ENCODE measurements at regions not wholly inside any gene's neighbourhood (a gene's known extent, or its start where the extent isn't known, plus 50 kb on each side); places are given as distances from the start of the nearest gene placed in this dataset.

DNA sequence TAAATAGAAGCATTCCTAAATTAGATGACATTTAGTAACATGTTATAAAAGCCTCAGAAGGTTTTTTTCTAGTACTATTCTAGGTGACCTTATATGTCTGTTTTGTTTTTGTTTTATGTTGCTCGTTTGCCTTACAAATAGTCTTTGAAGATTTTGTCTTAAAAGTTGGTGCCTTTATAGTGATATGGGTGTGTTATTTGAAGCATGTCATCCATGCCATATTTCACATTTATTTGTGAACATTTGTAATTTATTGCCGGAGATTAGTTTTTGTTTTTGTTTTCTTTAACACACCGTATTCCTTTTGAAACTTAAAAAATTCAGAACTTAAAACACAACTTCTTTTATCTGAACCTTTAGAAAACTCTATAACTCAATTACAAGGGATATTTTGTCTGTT lies 422.8 kb upstream of the PCDH9 start:
- ATAC-seq: no peak
- DNase-seq: no peak

- no peak for DNase-seq
- no peak for ATAC-seq
These were observed 421.9 kb upstream of the PCDH9 start for GRCh38 chr13:67651908-67652465.

GRCh38 chr13:67650471-67650870 lies 420.3 kb upstream of the PCDH9 start:
- ATAC-seq (no peak), DNase-seq (no peak)

DNA sequence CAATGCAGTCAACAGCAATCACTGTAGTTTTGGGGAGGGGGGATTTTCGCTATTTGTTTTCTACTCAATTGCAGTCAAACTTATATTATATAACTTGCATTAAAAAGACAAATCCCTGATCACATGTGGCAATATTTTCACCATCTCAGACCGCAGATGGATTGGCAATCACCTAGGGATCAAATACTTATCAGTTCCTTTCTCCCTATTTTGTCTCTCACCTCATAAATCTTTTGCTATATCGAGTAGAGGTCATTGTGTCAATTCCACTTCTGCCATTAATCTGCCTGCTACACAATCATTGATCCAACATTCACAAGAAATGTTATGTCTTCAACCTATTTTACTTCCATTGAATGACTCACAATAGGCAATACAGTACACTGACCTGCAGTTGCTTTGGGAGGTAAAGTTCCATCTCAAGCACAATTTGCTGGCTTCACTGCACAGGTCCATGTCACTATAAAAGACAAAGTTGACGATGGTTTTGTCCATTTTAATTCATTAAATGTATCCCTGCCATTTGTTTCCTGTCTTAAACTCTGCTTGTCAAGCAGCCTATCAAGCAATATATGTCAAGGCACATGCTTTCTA lies 415.8 kb upstream of the PCDH9 start:
- DNase-seq (no peak), ATAC-seq (no peak)

DNA sequence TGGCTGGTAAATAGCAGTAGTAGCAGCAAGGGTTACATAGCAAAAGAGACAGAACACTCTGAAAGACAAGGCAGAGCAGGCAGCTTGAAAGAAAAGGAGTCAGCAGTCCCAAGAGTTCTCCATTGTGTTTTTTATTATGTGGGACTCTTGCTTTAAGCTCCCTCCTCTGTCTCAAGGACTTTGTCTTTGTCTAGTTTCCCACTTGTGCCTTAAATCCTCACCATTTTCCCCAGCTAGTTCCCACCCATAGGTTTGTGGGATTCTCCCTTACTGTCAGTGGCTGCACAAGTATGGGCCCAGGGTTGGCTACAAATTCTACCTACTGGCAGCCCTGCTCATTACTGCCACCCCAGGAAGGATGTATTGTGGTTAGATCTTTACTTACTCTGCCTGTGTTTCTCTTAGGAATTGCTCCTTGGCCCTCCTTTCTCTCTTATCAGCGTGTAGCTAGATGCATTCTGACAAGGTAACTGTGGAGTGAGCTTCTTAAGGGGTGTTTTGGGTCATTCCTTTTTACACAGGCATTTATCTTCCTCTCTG lies 413.4 kb upstream of the PCDH9 start:
- no peak for DNase-seq
- ATAC-seq: no peak

DNA sequence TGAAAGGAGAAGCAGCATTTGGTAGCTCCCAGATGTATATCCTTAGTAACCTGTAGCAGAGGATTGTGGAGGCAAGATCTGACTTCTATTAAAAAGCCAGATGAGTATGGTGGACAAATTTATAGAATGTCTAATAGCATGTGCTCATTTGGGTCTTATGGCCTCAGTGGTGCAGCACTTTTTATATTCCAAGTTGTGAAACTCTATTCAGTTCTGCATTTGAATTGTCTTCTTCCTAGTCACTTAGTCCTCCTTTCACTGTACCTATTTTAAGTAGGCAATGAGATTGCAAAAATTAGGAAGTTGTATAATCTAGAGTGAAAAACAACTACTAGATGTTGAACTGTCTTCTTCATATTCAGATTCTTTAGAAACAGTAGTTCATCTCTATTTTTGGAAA lies 412.5 kb upstream of the PCDH9 start:
- DNase-seq: no peak
- no peak for ATAC-seq

DNA sequence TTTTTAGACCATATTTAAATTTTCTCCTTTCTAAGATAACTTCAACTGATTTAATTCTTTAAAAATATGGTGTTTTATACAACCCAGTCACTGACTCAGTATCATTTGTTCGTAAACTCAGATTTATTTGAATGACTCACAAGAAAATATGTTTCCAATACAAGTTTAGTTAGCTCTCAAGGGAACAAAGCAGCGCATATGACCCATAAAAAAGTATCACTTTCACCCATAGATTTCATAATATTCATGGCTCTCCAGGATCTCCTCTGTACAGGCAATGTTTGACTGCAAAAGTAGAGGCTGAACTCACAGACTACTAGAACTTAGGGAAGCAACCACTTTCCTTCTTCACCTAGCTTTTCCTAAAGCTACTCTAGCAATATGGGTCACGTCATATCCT lies 405.6 kb upstream of the PCDH9 start:
- DNase-seq (no peak), ATAC-seq (no peak)

DNA sequence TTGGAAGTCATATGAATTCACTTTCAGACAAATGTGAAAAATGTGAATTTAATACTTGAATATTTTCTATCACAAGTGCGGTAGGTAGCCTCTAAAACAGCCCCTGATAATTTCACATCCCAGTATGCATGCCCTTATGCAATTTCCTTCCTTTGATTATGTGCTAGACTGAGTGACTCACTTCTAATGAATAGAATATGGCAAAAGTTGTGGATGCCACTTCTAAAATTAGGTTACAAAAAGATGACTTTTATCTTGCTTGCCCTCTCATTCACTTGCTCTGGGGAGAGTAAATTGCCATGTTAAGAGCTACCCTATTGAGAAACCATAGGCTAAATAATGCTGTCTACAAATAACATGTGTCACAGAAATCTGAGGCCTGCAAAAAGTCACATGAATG lies 402.5 kb upstream of the PCDH9 start:
- no peak for DNase-seq
- ATAC-seq: no peak

- no peak for DNase-seq
These were observed 400.5 kb upstream of the PCDH9 start for GRCh38 chr13:67630640-67631039.

GRCh38 chr13:67623630-67624029 lies 393.5 kb upstream of the PCDH9 start:
- ATAC-seq: no peak
- no peak for DNase-seq

More at GRCh38 chr13:67630640-67631039, 400.5 kb upstream of the PCDH9 start:
- ATAC-seq: no peak

GRCh38 chr13:67620665-67621064 lies 390.5 kb upstream of the PCDH9 start:
- ATAC-seq: no peak
- no peak for DNase-seq

DNA sequence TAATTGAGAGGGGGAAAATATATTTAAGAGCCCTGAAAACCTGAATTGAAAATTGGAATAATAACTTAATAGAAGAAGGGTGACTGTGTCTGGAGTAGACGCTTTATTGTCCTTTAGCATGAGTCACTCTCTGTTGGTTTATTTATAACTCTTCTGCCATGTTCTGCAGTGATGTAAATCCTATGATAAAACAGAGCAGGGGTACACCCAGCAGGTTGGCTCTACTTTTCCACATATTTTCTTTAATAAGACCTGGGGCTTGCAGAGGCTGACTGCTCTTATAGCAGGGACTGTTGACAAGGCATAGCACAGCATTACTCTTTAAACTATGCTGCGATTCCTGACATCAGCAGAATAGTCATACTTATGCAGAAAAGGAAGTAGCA lies 389.9 kb upstream of the PCDH9 start:
- ATAC-seq (no peak), DNase-seq (no peak)

GRCh38 chr13:67619351-67619994 lies 389.3 kb upstream of the PCDH9 start:
- DNase-seq: no peak
- ATAC-seq: no peak

- ATAC-seq (no peak), DNase-seq (no peak)
These were observed 384.4 kb upstream of the PCDH9 start for GRCh38 chr13:67614579-67614978.

DNA sequence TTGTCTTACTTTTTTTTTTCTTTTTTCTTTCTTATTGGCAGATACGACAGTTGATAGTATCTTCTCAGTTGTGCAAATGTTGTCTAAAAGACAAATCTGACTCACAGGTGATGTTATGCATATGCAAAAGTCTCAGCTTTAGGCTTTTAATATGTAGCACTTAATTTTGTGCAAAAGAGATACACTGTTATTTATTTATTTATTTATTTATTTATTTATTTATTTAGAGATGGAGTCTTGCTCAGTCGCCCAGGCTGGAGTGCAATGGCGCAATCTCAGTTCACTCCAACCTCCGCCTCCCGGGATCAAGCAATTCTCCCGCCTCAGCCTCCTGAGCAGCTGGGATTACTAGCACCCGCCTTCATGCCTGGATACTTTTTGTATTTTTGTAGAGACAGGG lies 383.9 kb upstream of the PCDH9 start:
- DNase-seq: no peak

DNA sequence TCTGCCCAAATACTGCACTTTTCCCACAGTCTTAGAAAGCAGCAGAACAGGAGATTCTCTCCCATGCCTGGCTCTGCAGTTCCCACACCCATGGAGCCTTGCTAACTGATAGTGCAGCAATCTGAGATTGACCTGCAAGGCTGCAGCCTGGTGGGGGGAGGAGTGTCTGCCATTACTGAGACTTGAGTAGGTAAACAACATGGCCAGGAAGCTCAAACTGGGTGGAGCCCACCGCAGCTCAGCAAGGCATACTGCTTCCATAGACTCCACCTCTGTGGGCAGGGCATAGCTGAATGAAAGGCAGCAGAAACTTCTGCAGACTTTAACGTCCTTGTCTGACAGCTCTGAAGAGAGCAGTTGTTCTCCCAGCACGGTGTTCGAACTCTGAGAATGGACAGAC lies 358.5 kb upstream of the PCDH9 start:
- DNase-seq (no peak), ATAC-seq (no peak)

More for the DNA sequence above, 383.9 kb upstream of the PCDH9 start:
- ATAC-seq: no peak

DNA sequence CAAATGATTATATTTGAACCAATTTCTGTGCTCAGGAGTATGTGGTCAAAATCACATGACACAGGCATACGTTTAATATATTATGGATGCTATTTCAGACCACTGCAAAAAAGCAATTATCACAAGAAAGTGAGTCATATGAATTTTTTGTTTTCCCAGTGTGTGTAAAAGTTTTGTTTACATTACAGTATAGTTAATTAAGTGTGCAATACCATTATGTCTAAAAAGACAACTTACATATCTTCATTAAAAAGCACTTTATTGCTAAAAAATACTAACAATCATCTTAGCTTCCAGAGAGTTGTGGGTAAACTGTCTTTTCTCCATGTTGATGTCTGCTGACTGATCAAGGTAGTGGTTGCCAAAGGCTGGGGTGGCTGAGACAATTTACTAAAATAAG lies 347.2 kb upstream of the PCDH9 start:
- DNase-seq: no peak
- no peak for ATAC-seq

DNA sequence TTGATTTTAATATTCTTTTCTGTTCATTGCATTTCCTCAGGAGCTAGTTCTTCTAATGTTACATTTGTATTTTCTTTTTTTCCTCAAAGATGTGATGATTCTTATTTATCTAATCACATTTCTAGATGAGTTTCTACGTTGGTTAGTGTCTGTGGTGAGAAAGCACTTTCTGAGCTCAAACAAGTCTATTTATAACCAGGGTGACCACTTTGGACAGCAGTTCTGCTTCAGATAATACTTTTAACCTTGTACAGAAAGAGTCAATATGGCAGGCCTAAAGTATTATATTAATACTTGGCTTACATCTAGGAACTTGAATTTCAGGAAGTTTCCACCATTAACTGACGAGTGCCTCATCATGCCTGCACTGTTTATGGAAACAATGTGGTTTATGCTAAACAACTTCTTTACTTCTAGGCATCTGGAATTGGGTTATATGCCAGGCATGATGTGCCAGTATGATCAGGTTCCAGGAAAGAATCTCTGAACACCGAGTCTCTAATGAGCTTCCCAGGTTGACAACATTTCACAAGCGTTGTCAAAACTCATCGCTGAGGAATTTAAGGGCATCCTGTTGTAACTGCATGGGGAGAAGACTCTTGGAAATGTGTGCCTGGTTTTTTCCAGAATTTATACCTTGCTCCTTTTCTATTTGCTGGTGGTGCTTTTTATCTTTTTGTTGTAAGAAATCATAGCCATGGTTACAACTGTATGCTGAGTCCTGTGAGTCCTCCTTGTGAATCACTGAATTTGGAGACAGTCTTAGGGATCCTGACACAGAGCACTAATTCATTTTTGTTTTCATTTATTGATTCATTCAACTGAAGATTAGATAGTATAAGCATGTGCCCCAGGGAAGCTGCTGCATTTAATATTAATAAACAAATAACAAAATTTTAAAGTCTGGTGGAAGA lies 344.4 kb upstream of the PCDH9 start:
- no peak for ATAC-seq

DNA sequence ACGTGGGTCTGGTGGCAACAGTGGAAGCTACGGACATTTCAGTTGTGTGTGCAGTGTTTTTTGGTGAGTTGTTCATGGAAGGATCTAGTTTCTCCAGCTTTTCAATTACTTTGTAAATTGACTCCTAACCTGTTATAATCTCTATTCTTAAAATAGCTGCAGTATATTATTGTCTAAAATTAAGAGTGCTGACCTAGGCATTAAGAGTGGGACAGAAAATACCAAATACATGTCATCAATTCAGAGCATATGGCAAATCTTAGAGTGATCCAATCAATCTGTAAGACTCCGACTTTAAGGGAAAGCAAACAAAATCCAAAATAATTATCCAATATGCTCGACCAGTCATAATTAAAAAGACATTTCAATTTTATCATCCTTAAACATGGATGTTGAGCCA lies 338.1 kb upstream of the PCDH9 start:
- no peak for ATAC-seq

More for the DNA sequence above, 344.4 kb upstream of the PCDH9 start:
- no peak for DNase-seq

GRCh38 chr13:67557642-67558241 lies 327.6 kb upstream of the PCDH9 start:
- no peak for ATAC-seq
- DNase-seq: no peak

More for the DNA sequence above, 338.1 kb upstream of the PCDH9 start:
- no peak for DNase-seq

DNA sequence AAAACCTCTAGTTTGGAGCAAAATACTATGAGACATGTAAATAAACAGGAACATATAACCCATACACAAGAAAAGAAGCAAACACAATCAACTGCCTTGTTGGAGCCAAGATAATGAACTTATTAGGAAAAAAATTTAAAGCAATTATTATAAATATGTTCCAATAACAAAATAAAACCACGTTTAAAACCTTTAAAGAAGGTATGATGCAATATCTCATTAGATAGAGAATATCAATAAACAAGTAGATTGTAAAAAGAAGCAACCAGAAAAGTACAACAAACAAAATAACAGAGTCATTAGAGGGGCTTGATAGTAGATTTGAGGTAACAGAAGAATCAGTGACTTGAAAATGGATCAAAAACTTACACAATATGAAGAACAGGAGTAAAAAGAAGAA lies 327.0 kb upstream of the PCDH9 start:
- DNase-seq: no peak
- ATAC-seq: no peak

DNA sequence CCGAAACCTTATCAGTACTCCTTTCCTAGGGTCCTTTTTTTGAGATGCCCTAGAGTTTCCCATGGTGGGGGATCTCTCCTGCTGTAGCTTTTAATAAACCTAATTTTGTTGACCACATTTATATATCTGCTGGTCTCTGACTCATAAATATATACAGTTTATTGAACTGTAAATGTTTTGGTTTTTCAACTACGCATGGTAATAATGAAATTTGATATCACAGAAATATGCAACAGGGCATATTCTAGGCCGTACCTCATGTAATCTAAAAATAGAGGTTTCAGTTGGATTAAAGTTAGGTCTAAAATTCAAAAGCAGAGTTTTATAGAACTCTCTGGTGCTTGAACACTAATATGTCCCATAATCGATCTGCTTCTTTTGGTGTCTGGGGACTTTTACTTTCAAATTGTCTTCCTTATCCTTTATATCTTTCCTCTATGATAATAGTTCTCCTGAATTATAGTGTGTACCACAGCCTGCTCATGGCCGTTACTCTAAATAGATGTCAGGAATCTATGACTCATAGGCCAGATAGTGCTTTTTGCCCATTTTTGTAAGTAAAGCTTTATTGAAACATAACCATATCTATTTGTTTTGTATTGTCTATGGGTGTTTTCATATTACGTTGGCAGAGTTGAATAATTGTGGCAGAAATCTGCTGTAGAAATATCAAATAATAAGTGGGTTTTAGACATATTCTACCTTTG lies 324.8 kb upstream of the PCDH9 start:
- no peak for ATAC-seq
- no peak for DNase-seq
